Nephron (organoid): ENCODE measurements at regions not wholly inside any gene's neighbourhood (a gene's known extent, or its start where the extent isn't known, plus 50 kb on each side); places are given as distances from the start of the nearest gene placed in this dataset.
A peak's percentile ranks its signal among the peaks of the same experiment; 100 is the strongest.

Experiments used
- H3K27ac Mint-ChIP-seq, 3 experiments: 2 replicates each; pipeline ENCODE4 v1.8.0; 2020; ENCODE audit warnings: mixed read lengths in 3 of 3, mild to moderate bottlenecking in 2 of 3, moderate library complexity in 1 of 3
- H3K27me3 Mint-ChIP-seq: 2 replicates; pipeline ENCODE4 v1.8.0; 2021; ENCODE audit warnings: low read depth, mild to moderate bottlenecking, moderate library complexity, mixed read lengths
- H3K36me3 Mint-ChIP-seq: 2 replicates; pipeline ENCODE4 v1.8.0; 2020; ENCODE audit warnings: low read depth, mixed read lengths
- H3K4me1 Mint-ChIP-seq: 2 replicates; pipeline ENCODE4 v1.8.0; 2020; ENCODE audit warnings: mixed read lengths
- H3K4me3 Mint-ChIP-seq, 3 experiments: 2 replicates each; pipeline ENCODE4 v1.8.0; 2020; ENCODE audit warnings: mild to moderate bottlenecking in 3 of 3, mixed read lengths in 3 of 3, moderate library complexity in 2 of 3
- H3K9me3 Mint-ChIP-seq: 2 replicates; pipeline ENCODE4 v1.8.0; 2020; ENCODE audit warnings: mixed read lengths
- TF ChIP-seq, protein P1 (sequence below), 3 experiments: fragments of 200-600 bp; sonication (generic); IDR thresholded peaks; one replicate each; pipeline ENCODE4 v1.5.0; 2021; ENCODE audit warnings: antibody characterized with exemption in 3 of 3; ENCODE audit not compliant: unreplicated experiment in 3 of 3

DNA sequence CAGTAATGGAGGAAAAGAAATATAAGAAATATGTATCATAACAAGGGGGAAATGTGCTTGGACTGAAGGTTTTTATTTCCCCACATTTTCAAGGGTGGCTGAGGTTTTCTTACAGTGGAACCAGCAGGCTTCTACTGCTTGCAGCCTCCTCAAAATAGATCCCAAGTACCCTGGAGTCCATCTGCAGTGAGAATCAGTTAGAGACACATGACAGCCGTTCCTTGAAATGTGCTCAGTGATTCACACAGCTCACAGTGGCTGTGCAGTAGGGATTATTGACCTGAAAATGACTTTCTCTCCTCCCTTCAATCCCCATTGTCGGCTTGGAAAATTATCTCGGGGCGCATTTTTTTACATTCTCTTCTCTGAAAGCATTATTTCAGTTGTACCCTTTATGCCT, 832.0 kb downstream of the TLR4 start:
- Mint-ChIP-seq H3K4me3 (no peak overlapping the region), H3K4me1 (no peaks in the 10 kb centered on the region), H3K9me3 (no peaks in the 10 kb centered on the region), H3K27ac (no peak overlapping the region), H3K36me3 (no peaks in the 10 kb centered on the region), H3K27me3 (no peaks in the 10 kb centered on the region)
- TF ChIP-seq, protein P1, sequence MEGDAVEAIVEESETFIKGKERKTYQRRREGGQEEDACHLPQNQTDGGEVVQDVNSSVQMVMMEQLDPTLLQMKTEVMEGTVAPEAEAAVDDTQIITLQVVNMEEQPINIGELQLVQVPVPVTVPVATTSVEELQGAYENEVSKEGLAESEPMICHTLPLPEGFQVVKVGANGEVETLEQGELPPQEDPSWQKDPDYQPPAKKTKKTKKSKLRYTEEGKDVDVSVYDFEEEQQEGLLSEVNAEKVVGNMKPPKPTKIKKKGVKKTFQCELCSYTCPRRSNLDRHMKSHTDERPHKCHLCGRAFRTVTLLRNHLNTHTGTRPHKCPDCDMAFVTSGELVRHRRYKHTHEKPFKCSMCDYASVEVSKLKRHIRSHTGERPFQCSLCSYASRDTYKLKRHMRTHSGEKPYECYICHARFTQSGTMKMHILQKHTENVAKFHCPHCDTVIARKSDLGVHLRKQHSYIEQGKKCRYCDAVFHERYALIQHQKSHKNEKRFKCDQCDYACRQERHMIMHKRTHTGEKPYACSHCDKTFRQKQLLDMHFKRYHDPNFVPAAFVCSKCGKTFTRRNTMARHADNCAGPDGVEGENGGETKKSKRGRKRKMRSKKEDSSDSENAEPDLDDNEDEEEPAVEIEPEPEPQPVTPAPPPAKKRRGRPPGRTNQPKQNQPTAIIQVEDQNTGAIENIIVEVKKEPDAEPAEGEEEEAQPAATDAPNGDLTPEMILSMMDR (IDR thresholded peaks at IDR 0.05; ENCODE audit: unreplicated experiment in 3 of 3): no peak

DNA sequence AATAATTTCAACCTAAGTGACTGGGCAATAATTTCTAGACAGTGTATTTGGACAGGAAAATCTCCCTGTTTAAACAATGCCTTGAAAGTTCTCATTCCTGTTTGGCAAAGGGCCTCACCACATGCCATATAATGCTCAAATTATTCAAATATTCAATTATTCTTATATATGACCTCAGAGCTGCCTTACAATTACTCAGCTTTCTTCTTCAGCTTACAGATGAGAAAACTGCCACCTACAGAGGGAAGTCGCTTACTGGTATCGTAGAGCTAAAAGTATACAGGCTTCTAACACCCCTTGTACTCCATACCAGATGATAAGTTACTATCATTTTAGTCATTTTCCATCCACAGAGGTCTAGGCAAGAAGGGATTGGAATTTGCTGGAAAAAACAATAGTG, 830.3 kb downstream of the BRINP1 start:
- Mint-ChIP-seq H3K27ac (no peak overlapping the region), H3K4me1 (no peaks in the 10 kb centered on the region), H3K9me3 (no peaks in the 10 kb centered on the region), H3K36me3 (no peaks in the 10 kb centered on the region), H3K27me3 (no peaks in the 10 kb centered on the region), H3K4me3 (no peak overlapping the region)
- TF ChIP-seq, protein P1 (IDR thresholded peaks at IDR 0.05; ENCODE audit: unreplicated experiment in 3 of 3): no peak

DNA sequence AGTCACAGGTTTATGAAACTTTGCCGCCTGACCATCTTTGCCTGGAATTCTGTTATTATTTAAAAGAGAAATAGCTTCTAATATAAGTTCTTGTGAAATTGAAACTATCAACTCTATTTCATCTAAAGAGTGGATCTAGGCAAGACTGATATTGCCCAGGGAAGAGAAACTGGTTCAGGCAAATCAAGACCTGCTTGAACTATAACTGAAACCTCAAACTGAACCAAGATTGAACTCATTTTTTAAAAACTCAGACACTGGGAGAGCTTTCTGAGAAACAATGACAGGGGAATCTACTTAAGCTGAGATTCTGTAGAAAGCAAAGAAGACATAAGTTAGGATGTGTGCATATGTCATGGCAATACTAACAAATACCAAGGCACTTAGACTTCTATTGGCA, 815.8 kb downstream of the BRINP1 start:
- H3K4me1 Mint-ChIP-seq: no peaks in the 10 kb centered on the region
- no peaks in the 10 kb centered on the region for H3K27me3 Mint-ChIP-seq
- TF ChIP-seq, protein P1 (IDR thresholded peaks at IDR 0.05; ENCODE audit: unreplicated experiment in 3 of 3): no peak
- H3K4me3 Mint-ChIP-seq: no peak overlapping the region
- no peaks in the 10 kb centered on the region for H3K9me3 Mint-ChIP-seq
- no peak overlapping the region for H3K27ac Mint-ChIP-seq
- no peaks in the 10 kb centered on the region for H3K36me3 Mint-ChIP-seq

DNA sequence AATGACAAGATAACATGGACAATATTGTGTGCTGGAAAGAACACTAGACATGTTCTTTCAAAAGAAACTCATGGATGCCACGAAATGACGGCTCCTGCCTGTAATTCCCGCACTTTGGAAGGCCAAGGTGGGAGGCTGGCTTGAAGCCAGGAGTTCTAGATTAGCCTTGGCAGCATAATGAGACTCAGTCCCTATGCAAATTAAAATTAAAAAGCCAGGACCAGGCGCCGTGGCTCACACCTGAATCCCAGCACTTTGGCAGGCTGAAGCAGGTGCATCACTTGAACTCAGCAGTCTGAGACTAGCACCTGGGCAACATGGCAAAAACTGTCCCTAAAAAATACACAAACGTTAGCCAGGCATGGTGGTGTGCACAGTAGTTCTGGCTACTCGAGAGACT, 814.2 kb downstream of the BRINP1 start:
- H3K27ac Mint-ChIP-seq: no peak overlapping the region

DNA sequence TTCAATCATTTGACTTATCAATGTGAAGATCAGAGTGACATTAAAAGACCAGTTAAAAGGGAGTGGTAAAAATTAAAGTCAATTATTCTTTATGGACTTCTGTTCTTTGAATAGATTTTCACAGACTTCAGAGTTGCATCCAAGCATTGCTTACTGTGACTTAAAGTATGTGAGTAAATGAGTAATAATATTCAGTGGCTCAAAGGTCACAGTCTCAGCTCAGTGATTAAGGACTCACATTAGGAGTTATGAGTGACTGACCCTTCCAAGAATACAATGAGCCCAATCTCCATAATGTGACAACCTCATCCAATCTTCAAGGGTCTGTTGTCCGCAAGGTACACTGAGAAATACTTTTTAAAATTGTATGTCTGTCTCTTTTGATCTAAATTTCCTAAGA, 811.2 kb downstream of the BRINP1 start:
- H3K27ac Mint-ChIP-seq: peak overlapping the region in 1 of 3 experiments; percentile 19
- TF ChIP-seq, protein P1 (IDR thresholded peaks at IDR 0.05; ENCODE audit: unreplicated experiment in 3 of 3): no peak
- no peaks in the 10 kb centered on the region for H3K27me3 Mint-ChIP-seq
- H3K36me3 Mint-ChIP-seq: no peaks in the 10 kb centered on the region
- H3K4me3 Mint-ChIP-seq: no peak overlapping the region
- H3K9me3 Mint-ChIP-seq: no peaks in the 10 kb centered on the region
- H3K4me1 Mint-ChIP-seq: peaks cover 4% of the 10 kb centered on the region

More for the DNA sequence above, 814.2 kb downstream of the BRINP1 start:
- no peaks in the 10 kb centered on the region for H3K27me3 Mint-ChIP-seq
- no peak overlapping the region for H3K4me3 Mint-ChIP-seq
- no peaks in the 10 kb centered on the region for H3K9me3 Mint-ChIP-seq
- no peaks in the 10 kb centered on the region for H3K36me3 Mint-ChIP-seq
- TF ChIP-seq, protein P1 (IDR thresholded peaks at IDR 0.05; ENCODE audit: unreplicated experiment in 3 of 3): no peak
- H3K4me1 Mint-ChIP-seq: no peaks in the 10 kb centered on the region

DNA sequence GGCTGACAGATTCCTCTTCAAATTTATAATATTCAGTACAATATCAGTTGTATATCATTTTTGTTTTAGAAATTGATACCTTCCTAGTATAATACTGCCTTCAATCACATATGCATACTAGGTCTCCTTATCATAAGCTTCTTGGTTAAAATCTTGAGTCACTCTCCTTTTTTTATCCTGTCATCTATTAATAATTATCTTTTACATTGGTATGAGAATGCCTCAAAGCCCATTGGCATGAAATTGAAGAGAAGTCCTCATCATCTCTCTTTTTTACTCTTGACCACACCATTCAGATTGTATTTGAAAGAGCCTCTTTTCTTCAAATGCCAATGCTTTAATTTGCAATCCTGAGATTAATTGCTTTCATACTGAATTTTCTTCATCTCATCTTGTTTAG, 810.3 kb downstream of the BRINP1 start:
- H3K9me3 Mint-ChIP-seq: no peaks in the 10 kb centered on the region
- H3K4me3 Mint-ChIP-seq: no peak overlapping the region
- no peaks in the 10 kb centered on the region for H3K36me3 Mint-ChIP-seq

More for the DNA sequence above, 810.3 kb downstream of the BRINP1 start:
- Mint-ChIP-seq H3K27me3 (no peaks in the 10 kb centered on the region), H3K27ac (no peak overlapping the region), H3K4me1 (peaks cover 4% of the 10 kb centered on the region)
- TF ChIP-seq, protein P1 (IDR thresholded peaks at IDR 0.05; ENCODE audit: unreplicated experiment in 3 of 3): no peak
